ENCODE measurements at regions not wholly inside any gene's neighbourhood (a gene's known extent, or its start where the extent isn't known, plus 50 kb on each side); places are given as distances from the start of the nearest gene placed in this dataset.

- no peak for DNase-seq (ENCODE audit: low read depth, low spot score)
- Histone ChIP-seq H3K4me3 (peak overlapping the region; percentile 18; the same call in 1 of the 2 replicates), H3K9me3 (ENCODE audit: low read depth, low read length) (no peaks in the 10 kb centered on the region), H3K36me3 (ENCODE audit: insufficient read depth, low read length) (no peaks in the 10 kb centered on the region; the same call in 1 of the 2 replicates), H3K9ac (ENCODE audit: insufficient read length) (no peak overlapping the region), H3K27ac (peak overlapping the region; percentile 33)
- peak; percentile 47 for TF ChIP-seq FOXP2 (optimal IDR thresholded peaks at IDR 0.05; ENCODE audit: control extremely low read depth, extremely low read length, insufficient read depth)
- TF ChIP-seq EZH2 (IDR thresholded peaks at IDR 0.05) = no peak
Measured at GRCh38 chr5:167658889-167659288, 632.6 kb upstream of the WWC1 start.

GRCh38 chr5:167661605-167662004, 629.8 kb upstream of the WWC1 start:
- no peaks in the 10 kb centered on the region for H3K36me3 ChIP-seq (ENCODE audit: insufficient read depth, low read length)
- no peak for DNase-seq (ENCODE audit: low read depth, low spot score)
- TF ChIP-seq FOXP2 (optimal IDR thresholded peaks at IDR 0.05; ENCODE audit: control extremely low read depth, extremely low read length, insufficient read depth) (no peak), POLR2AphosphoS5 (IDR thresholded peaks at IDR 0.05; ENCODE audit: borderline replicate concordance, low read depth, low read length) (no peak)

GRCh38 chr5:167664222-167664804, 627.1 kb upstream of the WWC1 start:
- TF ChIP-seq FOXP2 (optimal IDR thresholded peaks at IDR 0.05; ENCODE audit: control extremely low read depth, extremely low read length, insufficient read depth) (no peak), POLR2AphosphoS5 (IDR thresholded peaks at IDR 0.05; ENCODE audit: borderline replicate concordance, low read depth, low read length) (no peak), EZH2 (IDR thresholded peaks at IDR 0.05) (no peak)
- Histone ChIP-seq H3K9ac (ENCODE audit: insufficient read length) (no peak overlapping the region), H3K36me3 (ENCODE audit: insufficient read depth, low read length) (no peaks in the 10 kb centered on the region), H3K27ac (no peak overlapping the region), H3K9me3 (ENCODE audit: low read depth, low read length) (no peaks in the 10 kb centered on the region), H3K4me3 (no peak overlapping the region)
- DNase-seq (ENCODE audit: low read depth, low spot score) = no peak

More at GRCh38 chr5:167661605-167662004, 629.8 kb upstream of the WWC1 start:
- no peaks in the 10 kb centered on the region for H3K9me3 ChIP-seq (ENCODE audit: low read depth, low read length)
- H3K4me3 ChIP-seq = no peak overlapping the region
- H3K27ac ChIP-seq = no peak overlapping the region
- no peak overlapping the region for H3K9ac ChIP-seq (ENCODE audit: insufficient read length)

GRCh38 chr5:167665841-167666375, 625.5 kb upstream of the WWC1 start:
- no peak overlapping the region for H3K9ac ChIP-seq (ENCODE audit: insufficient read length)
- no peak for DNase-seq (ENCODE audit: low read depth, low spot score)
- H3K36me3 ChIP-seq (ENCODE audit: insufficient read depth, low read length) = no peaks in the 10 kb centered on the region
- no peak overlapping the region; the same call in 1 of the 2 replicates for H3K4me3 ChIP-seq
- no peak overlapping the region for H3K27ac ChIP-seq
- no peak for TF ChIP-seq EZH2 (IDR thresholded peaks at IDR 0.05)
- TF ChIP-seq FOXP2 (optimal IDR thresholded peaks at IDR 0.05; ENCODE audit: control extremely low read depth, extremely low read length, insufficient read depth) = no peak
- TF ChIP-seq POLR2AphosphoS5 (IDR thresholded peaks at IDR 0.05; ENCODE audit: borderline replicate concordance, low read depth, low read length) = no peak
- no peaks in the 10 kb centered on the region for H3K9me3 ChIP-seq (ENCODE audit: low read depth, low read length)

GRCh38 chr5:167671176-167671575, 620.3 kb upstream of the WWC1 start:
- H3K9me3 ChIP-seq (ENCODE audit: low read depth, low read length) = 0 out of 2 replicates have a peak, but pooled peaks cover 2% of the 10 kb centered on the region
- TF ChIP-seq FOXP2 (optimal IDR thresholded peaks at IDR 0.05; ENCODE audit: control extremely low read depth, extremely low read length, insufficient read depth) (no peak), EZH2 (IDR thresholded peaks at IDR 0.05) (no peak), POLR2AphosphoS5 (IDR thresholded peaks at IDR 0.05; ENCODE audit: borderline replicate concordance, low read depth, low read length) (no peak)
- H3K4me3 ChIP-seq = no peak overlapping the region
- H3K9ac ChIP-seq (ENCODE audit: insufficient read length) = no peak overlapping the region
- no peak for DNase-seq (ENCODE audit: low read depth, low spot score)
- H3K36me3 ChIP-seq (ENCODE audit: insufficient read depth, low read length) = no peaks in the 10 kb centered on the region; the same call in 1 of the 2 replicates
- no peak overlapping the region for H3K27ac ChIP-seq

GRCh38 chr5:167673942-167674341, 617.5 kb upstream of the WWC1 start:
- H3K36me3 ChIP-seq (ENCODE audit: insufficient read depth, low read length) = no peaks in the 10 kb centered on the region; the same call in 1 of the 2 replicates
- no peak for TF ChIP-seq POLR2AphosphoS5 (IDR thresholded peaks at IDR 0.05; ENCODE audit: borderline replicate concordance, low read depth, low read length)
- TF ChIP-seq FOXP2 (optimal IDR thresholded peaks at IDR 0.05; ENCODE audit: control extremely low read depth, extremely low read length, insufficient read depth) = no peak
- TF ChIP-seq EZH2 (IDR thresholded peaks at IDR 0.05) = no peak
- 0 out of 2 replicates have a peak, but pooled peaks cover 5% of the 10 kb centered on the region for H3K9me3 ChIP-seq (ENCODE audit: low read depth, low read length)
- DNase-seq (ENCODE audit: low read depth, low spot score) = no peak
- H3K27ac ChIP-seq = no peak overlapping the region
- no peak overlapping the region for H3K4me3 ChIP-seq
- no peak overlapping the region for H3K9ac ChIP-seq (ENCODE audit: insufficient read length)

- DNase-seq (ENCODE audit: low read depth, low spot score) = no peak
- Histone ChIP-seq H3K9me3 (ENCODE audit: low read depth, low read length) (0 out of 2 replicates have a peak, but pooled peaks cover 5% of the 10 kb centered on the region), H3K36me3 (ENCODE audit: insufficient read depth, low read length) (no peaks in the 10 kb centered on the region; the same call in 1 of the 2 replicates), H3K27ac (peak overlapping the region; percentile 70), H3K9ac (ENCODE audit: insufficient read length) (no peak overlapping the region), H3K4me3 (no peak overlapping the region)
- no peak for TF ChIP-seq FOXP2 (optimal IDR thresholded peaks at IDR 0.05; ENCODE audit: control extremely low read depth, extremely low read length, insufficient read depth)
- TF ChIP-seq POLR2AphosphoS5 (IDR thresholded peaks at IDR 0.05; ENCODE audit: borderline replicate concordance, low read depth, low read length) = no peak
- no peak for TF ChIP-seq EZH2 (IDR thresholded peaks at IDR 0.05)
Measured at GRCh38 chr5:167678481-167678880, 613.0 kb upstream of the WWC1 start.

GRCh38 chr5:167684251-167684650, 607.2 kb upstream of the WWC1 start:
- Histone ChIP-seq H3K36me3 (ENCODE audit: insufficient read depth, low read length) (no peaks in the 10 kb centered on the region), H3K9ac (ENCODE audit: insufficient read length) (no peak overlapping the region), H3K9me3 (ENCODE audit: low read depth, low read length) (no peaks in the 10 kb centered on the region), H3K27ac (no peak overlapping the region), H3K4me3 (no peak overlapping the region)
- no peak for DNase-seq (ENCODE audit: low read depth, low spot score)
- TF ChIP-seq POLR2AphosphoS5 (IDR thresholded peaks at IDR 0.05; ENCODE audit: borderline replicate concordance, low read depth, low read length) = no peak
- TF ChIP-seq FOXP2 (optimal IDR thresholded peaks at IDR 0.05; ENCODE audit: control extremely low read depth, extremely low read length, insufficient read depth) = no peak
- no peak for TF ChIP-seq EZH2 (IDR thresholded peaks at IDR 0.05)
